HCEC 1CT (cell line): ENCODE measurements at regions not wholly inside any gene's neighbourhood (a gene's known extent, or its start where the extent isn't known, plus 50 kb on each side); places are given as distances from the start of the nearest gene placed in this dataset.
A peak's percentile ranks its signal among the peaks of the same experiment; 100 is the strongest.

Experiments used
- DNase-seq: peaks from one replicate; pipeline ENCODE4 v3.0.0-alpha.2; 2017

DNA sequence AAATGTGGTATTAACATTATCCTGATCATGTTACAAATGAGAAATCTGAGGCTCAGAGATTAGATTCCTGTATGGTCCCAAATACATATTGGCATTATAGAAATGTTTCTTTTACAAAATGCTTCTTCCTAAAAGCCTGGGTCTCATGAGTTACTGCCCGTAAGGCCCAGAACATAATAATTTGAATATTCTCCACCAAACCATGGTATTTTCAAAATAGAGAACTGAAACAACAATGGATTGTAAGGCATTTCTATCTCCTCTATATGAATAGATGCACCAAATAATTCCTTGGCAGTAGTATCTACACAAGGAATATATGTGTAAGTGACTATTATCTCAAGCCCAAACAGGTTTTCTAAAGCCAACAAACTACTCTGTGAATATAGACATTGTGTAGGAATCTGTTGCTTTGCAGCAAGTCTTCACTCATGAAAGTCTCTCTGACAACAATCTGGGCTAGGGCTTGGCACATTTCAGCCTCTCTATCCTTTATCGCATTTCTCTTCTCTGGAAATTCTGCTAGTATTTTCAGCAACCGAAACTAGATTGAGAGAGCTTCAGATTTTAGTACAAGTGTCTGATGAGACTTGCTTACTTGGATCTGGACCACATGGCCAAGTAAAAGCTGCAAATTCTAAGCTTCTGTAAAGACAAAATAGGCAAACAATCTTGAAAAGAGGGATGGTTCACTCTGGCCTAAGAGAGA, 112.8 kb upstream of the ARHGAP20 start:
- DNase-seq: no peak

DNA sequence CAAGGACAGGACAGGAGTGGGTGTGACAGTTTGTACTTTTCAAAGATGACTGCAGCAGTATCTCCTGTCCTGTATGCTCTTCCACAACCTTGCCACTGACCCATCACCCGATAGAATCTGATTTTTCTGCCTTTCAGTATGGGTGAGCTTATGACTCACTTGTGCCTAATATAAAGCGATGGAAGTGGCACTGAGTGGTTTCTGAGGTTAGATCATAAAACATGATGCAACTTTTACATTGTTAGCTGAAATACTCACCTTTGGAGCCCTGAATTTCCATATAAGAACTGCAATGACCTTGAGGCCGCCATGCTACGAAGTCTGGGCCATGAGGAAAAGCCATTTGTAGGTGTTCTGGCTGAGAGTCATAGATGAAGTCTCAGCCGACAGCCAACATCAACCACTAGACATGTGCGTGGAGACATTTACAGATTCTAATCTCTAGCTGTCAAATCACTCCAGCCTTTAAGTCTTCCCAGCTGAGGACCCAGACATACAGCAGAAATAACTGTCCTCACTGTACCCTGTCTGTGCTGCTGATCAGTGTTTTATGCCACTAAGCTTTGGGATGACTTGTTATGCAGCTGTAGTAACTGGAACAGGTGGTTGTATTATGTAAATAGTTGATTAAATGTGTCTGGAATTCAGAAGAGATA, 105.9 kb upstream of the ARHGAP20 start:
- DNase-seq: peak; percentile 69

DNA sequence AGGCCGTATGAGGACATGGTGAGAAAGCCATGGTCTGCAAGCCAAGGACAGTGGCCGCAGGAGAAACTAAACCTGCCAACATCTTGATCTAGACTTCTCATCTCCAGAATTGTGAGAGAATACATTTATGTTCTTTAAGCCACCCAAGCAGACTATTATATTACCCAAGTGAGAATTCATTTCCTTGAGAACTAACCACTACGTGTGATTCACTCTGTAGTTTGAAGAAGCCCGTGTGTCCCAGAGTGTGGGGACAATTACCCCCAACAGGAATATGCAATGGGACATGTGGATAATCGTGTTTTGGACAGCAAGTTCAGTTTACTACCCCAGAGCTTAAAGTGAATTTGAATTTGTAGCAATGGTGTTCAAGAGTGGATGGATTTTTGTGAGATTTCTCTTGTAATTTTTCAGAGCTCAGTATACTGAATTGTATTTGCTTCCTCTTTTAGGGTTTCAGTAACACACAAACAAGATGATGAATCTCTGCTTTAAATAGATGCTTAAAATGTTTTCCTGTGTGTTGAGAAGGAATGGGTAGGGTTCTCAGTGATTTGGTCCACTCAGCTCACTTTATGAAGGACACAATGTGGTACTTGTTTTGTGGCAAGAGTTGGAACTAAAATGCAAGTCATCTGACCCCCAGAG, 100.0 kb upstream of the ARHGAP20 start:
- no peak for DNase-seq

DNA sequence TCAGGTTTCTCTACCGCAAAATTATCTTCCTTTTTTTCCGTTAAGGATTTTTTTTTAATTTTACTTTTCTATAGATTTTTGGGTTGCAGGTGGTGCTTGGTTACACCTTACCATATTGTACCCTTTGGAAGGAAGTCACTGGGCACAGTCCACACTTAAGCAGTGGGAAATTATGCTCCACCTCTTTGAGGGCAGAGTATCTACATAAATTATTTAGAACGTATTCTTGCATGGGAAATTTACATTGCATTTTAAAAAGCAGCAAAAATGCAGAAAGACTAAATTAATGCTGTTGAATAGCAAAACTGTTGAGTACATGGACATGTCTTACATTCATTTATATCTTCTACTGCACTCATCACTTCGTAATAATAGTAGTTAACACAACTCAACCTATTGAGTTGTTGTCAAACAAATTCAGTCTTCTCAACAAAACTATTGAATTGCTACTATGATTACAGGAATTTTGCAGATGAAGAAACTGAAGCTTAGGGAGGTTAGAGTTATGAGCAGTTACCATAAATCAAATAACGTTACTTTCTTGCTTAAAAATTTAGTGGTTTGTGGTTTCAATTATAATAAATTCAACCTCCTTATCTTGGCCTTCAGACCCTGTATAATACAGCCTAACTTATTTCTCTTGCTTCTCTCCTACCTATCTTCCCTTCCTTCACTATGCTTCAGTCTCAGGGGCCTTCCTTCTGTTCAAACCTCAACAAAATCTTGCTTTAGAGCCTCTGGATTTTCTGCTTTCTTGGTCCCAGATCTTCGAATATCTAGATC, 97.4 kb upstream of the ARHGAP20 start:
- DNase-seq: no peak

DNA sequence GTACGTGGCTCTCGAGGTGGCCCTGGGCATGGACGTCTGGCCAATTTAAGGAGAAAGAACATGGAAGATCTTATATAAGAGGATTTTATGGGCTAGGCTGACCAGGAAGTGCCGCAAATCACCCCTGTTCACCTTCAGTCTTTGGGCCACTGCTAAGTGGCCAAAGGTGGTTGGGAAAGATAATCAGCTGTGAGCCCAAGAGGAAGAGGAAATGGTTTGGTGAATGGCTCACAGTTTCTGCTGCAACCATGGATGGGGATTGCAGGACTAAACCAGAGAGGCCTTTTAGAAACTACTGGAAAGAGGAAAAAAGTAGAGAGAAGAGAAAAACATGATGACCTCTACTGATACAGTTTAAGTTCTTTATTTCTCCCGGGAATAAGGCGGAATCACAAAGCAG, 96.0 kb upstream of the ARHGAP20 start:
- DNase-seq: no peak

DNA sequence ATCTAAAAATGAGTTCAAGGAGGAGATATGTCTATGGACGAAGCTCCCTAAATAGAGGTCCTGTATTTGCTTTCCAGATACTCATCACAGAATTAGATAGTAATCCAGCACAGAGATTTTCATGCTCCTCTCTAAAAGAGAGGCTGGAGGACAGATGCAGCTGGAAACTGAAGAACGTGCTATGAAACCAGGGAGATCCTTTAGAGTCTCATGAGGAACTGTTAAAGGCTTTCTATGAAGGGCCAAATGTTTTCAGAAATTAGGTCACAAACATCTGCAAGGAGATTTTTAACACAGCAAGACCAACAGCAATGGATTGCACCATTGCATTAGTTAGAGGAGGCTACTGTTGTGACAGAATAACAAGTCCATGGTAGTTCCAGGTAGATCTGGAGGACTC, 95.6 kb upstream of the ARHGAP20 start:
- no peak for DNase-seq

DNA sequence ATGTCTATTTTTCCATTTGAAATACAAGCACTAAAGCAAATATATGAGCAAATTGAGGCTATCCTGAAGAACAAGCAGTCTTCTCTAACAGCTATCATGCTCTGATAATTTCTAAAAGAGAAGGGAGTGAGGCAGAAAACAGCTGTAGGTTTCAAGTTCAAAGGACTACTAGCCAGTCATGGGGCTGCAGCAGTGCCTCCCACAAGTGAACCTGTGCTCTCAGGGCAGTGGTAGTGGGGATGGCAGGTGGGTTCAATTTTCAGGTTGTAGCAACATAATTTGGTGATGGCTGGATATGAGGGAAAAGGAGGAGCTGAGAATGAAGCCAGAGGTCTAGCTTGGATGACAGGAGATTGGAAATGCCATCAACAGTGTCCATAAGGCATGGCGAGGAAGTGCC, 93.5 kb upstream of the ARHGAP20 start:
- DNase-seq: no peak

DNA sequence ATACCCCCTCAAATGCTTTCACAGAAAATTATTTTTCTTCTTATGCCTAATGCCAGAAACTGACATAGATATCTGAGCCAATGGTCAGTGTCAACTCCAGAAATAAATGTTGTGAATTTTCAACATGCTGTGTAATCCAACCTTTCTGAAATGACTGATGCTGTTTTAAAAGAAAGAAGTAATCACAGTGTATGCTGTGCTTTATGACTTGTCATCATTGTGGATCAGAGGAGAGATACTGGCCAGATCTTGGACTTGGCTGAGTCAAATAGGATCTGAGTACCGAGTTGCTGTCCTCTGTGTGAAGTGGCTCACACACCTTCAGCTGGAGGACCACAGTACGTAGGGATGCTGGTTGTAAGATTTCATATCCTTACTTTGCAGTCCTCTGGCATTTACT, 89.9 kb upstream of the ARHGAP20 start:
- DNase-seq: no peak

DNA sequence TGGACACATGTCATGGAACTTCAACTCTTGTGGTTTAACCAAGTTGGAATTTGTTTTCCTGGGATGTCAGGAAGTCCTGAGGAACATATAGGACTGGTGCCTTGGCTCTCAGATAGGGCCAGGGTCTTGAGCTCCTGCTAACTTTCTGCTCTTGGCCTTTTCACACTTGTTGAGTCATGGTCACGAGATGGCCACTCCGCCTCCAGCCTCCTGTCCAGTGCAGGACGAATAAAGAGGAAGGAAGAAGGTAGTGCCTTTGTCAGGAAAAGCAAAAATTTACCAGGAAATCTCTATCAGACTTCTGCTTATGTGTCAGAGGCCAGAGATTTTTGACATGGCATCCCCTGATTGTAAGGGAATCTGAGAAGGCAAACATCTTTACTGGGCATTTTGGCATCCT, 89.1 kb upstream of the ARHGAP20 start:
- DNase-seq: no peak

DNA sequence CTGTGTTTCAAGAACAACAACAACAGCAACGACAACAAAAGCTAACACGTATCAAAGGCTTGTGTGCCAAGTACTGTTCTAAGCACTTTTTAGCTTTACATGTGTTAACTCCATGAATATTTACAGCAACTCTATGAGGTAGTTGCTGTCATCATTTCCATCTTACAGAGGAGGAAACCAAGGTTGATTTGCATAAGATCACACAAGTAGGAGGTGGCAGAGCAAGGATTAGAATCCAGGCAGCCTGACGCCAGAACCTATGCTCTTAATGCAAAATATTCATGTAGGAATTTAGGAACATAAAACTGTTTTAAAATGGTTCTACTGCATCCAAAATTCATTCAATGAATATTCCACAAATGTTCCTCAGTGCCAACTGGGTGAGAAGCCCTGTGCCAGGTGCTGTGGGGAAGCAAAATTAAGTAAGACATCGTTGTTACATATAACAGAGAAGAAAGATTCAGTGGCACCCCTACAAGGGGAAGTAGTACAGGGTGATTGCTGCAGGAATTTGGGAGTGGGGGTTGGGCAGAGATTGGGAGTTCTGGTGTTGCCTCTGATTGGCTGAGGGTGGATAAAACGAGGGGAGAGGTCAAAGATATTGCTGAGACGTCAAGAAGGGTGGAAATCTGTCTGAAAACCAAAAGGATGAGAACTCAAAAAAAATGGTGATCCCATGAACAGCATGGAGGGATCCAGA, 86.1 kb upstream of the ARHGAP20 start:
- DNase-seq: no peak

DNA sequence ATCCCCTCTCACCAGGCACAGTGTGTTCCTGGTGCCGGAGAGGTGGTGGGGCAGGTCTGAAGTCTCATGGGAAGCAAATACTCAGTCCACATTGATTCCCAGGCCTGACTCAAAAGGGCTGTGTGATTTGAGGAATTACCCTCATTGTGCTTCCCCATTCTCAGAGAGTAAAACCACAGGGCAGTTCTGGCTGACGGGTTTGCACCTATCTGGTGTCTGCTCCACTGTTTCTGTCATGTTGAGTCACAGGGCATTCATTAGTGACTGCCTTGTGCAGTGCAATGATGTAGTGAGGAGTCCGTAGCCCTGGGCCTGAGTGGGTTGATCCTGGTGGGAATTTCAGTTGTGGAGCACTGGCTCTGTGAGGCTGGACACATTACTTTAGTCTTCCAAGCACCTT, 85.2 kb upstream of the ARHGAP20 start:
- no peak for DNase-seq

DNA sequence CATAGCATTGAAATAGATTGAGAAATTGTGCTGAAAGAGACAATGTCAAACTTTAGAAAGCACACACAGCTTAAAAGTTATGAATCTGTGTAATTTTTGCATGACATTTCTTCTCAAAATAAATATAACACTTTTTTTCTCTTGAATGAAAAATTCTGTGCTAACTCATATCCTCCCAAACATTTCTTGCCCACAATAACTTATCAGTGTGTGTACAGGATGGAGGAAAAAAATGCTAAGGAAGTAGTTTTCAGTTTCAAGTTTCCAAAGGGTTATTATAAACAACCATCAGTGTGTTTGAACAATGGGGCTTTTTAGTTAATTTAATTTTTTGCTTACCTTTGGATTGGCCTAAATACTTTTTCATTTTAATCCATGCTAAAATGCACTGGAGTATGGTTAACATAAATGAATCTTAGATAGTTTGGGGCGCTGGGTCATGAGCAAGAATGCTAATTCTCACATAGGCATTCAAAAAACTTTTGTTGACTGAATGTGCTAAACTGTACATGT, 82.9 kb upstream of the ARHGAP20 start:
- no peak for DNase-seq

DNA sequence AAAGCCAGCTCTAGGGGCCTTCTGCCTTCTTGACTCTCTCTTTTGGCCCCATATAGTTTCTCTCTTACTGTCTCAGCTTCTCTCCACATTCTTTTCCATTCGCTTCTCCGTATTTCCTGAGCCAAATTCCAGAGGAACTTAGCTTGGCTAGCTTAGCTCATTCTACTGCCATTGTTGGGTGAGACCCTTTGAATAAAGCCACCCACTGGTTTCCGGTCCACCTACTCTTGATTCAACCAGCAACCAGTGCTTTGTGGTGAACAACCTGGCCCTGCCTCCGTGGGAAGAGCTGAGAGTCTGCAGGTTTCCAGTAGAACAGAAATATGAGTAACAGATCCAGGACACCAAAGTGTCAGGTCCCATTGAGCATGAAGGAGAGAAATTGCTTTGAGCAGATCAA, 81.3 kb upstream of the ARHGAP20 start:
- DNase-seq: no peak

DNA sequence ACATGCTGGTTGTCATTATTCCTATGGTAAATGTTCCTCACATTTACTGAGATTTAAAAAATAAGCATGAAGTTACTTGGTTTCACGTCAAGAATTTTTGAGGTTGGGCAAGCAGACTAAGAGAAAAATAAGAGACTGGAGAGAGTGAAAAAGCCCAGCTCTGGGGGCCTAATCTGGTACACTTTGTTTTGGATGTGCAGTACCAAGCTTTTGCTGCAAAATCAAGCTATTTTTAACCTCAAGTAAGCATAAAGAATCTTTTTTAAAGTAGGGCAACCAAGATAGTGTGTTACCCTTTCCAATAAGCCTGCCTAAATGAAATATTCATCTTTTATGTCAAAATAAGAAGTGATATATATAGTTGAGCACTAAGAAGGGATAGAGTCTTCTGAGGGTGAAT, 79.4 kb upstream of the ARHGAP20 start:
- DNase-seq: no peak

DNA sequence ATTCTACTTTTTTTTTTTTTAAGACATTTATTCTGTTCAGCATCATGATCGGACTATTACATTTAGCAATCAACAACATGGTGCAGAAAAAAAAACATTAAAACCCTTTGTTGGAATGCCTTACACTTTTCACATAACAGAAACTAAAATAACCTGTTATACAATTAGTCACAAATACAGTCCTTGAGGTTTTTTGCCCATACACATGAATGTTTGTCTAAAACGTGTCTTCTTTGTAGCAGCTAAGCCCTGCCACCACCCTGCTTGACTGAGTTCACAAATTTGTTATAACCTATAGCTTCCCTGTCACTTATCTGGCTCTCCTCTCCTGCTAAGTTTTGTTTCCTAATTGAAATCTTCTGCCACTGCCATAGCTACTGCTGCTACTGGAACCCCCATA, 75.4 kb upstream of the ARHGAP20 start:
- no peak for DNase-seq

DNA sequence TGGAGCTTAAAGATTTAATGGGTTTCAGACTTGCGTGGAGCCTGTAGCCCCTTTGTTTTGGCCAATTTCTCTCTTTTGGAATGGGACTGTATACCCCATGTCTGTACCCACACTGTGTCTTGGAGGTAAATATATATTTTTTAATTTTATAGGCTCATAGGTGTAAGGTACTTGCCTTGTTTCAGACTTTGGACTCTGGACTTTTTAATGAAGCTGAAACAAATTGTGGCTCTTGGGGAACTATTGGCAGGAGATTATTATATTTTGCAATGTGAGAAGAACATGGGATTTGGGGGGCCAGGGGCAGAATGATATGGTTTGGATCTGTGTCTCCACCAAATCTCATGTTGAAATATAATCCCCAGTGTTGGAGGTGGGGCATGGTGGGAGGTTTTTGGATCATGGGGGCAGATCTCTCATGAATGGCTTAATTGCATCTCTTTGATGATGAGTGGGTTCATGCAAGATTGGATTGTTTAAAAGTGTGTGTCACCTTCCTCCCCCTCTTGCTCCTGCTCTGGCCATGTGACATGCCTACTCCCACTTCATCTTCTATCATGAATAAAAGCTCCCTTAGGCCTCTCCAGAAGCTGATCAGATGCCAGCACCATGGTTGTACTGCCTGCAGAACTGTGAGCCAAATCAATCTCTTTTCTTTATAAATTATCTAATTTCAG, 74.1 kb upstream of the ARHGAP20 start:
- DNase-seq: no peak

DNA sequence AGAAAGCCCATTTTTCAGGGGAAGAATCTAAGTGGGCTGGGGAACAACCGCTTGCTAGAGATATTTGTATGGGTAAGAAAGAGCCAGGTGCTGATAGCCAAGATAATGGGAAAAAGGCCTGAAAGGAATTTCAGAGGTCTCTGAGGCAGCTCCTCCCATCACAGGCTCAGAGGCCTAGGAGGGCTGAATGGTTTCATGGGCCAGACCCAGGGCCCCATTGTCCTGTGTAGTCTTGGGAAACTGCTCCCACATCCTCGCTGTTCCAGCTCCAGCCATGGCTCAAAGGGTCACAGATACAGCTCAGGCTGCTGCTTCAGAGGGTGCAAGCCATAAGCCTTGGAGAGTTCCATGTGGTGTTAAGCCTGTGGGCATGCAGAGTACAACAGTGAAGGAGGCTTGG, 73.2 kb upstream of the ARHGAP20 start:
- no peak for DNase-seq

DNA sequence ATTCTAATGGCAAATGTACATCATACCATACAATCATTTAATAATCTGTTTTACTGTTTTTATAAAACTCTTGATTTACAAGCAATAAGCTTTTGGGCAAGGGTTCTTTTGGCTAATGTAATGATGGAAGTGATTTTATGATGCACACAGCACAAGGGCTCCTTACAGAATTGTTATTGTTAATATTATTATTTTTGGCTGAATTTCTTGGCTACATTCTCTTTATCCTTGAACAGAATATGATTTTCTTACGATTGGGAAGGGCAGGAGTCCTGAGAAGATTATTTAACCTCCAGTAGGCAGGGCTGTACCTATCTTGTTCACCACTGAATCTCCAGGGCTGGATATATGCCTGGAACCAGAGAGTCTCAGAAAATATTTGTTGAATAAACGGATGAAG, 70.4 kb upstream of the ARHGAP20 start:
- DNase-seq: no peak

DNA sequence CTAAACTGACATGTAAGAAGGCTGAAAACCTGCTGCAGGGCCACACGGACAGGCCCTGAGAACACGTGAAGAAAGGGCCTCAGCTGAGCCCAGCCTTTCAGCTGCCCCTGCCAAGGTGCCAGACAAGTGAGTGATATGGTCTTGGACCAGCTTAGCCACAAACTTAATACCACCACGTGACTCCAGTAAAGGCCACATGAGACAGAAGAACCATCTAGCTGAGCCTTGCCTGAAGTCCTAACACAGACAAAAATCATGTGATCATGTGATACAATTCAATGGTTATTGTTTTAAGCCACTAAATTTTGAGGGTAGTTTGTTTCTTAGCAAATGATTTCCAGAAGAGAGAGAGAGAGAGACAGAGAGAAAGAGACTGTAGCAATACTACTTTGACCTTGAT, 66.9 kb upstream of the ARHGAP20 start:
- DNase-seq: no peak

DNA sequence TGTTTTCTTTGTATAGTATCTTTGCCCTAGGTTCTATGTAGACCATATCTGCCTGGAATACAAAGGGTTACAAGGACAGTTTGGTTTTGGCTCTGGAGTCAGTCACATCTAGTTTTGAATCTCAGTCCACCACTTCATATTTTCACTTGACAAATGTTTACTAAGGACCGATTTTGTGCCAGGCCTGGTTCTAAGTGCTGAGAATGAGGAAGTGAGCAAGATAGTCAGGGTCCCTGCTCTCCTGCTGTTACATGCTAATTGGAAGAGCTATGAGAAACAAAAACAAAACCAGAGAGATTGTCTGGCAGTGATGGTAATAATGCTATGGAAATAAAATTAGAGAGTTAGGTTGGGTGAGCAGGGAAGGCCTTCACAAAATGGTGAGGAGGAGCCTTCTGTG, 66.1 kb upstream of the ARHGAP20 start:
- DNase-seq: no peak

DNA sequence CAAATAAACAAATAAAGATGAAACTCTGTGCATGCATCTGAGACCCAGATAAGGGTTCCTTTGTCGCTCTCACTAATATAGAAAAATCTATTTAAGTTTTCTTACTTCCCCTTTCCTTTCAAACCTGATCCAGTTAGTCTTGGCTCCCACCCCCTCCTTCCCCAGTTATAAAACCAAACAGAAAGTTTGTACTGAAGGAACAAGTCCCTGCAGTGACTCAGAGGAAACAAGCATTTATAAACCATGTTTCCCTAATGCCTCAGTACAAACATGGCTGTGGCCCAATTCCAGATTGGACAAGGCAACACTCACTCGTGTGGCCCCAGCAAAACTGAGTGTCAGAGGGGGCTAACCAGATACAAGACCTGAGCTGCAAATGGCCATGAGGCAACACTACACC, 65.5 kb upstream of the ARHGAP20 start:
- peak; percentile 69 for DNase-seq

DNA sequence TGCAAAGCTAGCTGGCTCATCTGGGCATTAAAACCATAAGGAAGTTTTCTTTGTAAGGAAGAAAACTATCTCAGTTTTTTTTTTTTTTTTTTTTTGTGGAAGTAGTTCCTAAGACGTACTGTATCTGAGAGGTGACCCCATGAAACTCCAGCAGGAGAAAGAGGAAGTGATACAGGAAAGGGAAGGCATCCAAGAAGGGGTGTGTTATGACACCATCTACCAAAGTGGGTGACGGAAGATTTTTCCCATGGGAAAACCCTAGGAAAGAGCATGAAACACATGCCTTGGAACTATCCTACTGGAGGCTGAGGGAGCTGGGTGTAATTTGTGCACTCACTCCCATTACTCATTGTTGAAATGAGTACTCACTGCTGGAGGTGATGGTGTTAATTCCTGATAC, 63.8 kb upstream of the ARHGAP20 start:
- DNase-seq: no peak
